ENCODE measurements at regions not wholly inside any gene's neighbourhood (a gene's known extent, or its start where the extent isn't known, plus 50 kb on each side); places are given as distances from the start of the nearest gene placed in this dataset.

- TF ChIP-seq FOXM1 (IDR thresholded peaks at IDR 0.05; ENCODE audit: borderline replicate concordance) (no peak), FOXK2 (IDR thresholded peaks at IDR 0.05) (no peak), SUZ12 (IDR thresholded peaks at IDR 0.05) (no peak), SP1 (IDR thresholded peaks at IDR 0.05) (no peak), CTBP1 (IDR thresholded peaks at IDR 0.05; ENCODE audit: borderline replicate concordance) (no peak), NFRKB (IDR thresholded peaks at IDR 0.05) (no peak), BHLHE40 (IDR thresholded peaks at IDR 0.05; ENCODE audit: borderline replicate concordance) (no peak), FOXA1 (IDR thresholded peaks at IDR 0.05) (no peak), LEF1 (IDR thresholded peaks at IDR 0.05; ENCODE audit: borderline replicate concordance) (no peak), ARNT (IDR thresholded peaks at IDR 0.05) (no peak), HDGF (IDR thresholded peaks at IDR 0.05; ENCODE audit: borderline replicate concordance) (no peak), TARDBP (IDR thresholded peaks at IDR 0.05) (no peak), ELF4 (IDR thresholded peaks at IDR 0.05) (no peak)
Measured at GRCh38 chr19:33997690-33998089, 174.6 kb upstream of the LSM14A start.

All from HEK293T (cell line).